ENCODE measurements at regions not wholly inside any gene's neighbourhood (a gene's known extent, or its start where the extent isn't known, plus 50 kb on each side); places are given as distances from the start of the nearest gene placed in this dataset.

DNA sequence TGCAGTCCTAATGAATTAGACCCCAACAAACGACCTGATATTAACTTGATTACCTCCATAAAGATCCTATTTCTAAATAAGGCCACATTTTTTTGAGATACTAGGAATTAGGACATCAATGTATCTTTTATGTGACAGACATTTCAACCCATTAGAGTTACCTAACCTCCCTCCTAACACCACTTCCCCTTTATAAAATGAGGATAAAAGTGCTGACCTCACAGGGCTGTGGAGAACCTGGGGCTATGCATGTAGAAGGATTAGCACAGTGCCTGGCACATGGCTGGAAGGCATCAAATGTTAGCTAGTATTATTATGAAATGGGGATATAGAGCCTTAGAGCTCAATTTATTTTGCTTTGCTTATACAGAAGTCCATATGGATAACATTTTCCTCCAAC lies 53.5 kb upstream of the LRRN1 start:
- Histone ChIP-seq H3K4me1 (replicated peaks) (no peaks in the 10 kb centered on the region), H3K36me3 (no peaks in the 10 kb centered on the region), H3K27ac (no peak overlapping the region), H3K9me3 (replicated peaks) (no peaks in the 10 kb centered on the region), H3K27me3 (replicated peaks) (no peaks in the 10 kb centered on the region), H3K4me3 (no peak overlapping the region)
- DNase-seq (ENCODE audit: low read depth in 1 of 2, low spot score in 2 of 2): no peak

DNA sequence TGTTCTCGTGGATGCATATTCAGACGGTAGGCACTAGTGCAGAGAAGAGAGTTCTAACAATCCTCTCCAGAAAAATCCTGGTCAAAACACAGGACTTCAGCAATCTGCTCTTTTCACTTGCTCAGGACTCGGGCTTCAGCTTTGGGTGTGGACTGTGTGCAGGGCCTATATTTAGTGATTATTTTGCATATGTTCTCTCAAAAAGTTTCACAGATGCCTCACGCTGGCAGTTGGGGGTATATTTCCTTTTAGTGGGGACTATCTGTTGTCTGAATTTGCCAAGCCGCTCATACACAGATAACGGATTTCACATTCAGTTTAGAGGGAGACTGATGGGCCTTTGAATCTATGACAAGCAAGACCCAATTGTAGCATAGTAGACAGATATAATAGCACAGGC lies 54.4 kb upstream of the LRRN1 start:
- no peak overlapping the region for H3K27ac ChIP-seq
- no peak overlapping the region for H3K4me3 ChIP-seq
- H3K27me3 ChIP-seq (replicated peaks): no peaks in the 10 kb centered on the region
- no peaks in the 10 kb centered on the region for H3K36me3 ChIP-seq
- no peak for DNase-seq (ENCODE audit: low read depth in 1 of 2, low spot score in 2 of 2)
- H3K9me3 ChIP-seq (replicated peaks): no peaks in the 10 kb centered on the region
- H3K4me1 ChIP-seq (replicated peaks): no peaks in the 10 kb centered on the region

DNA sequence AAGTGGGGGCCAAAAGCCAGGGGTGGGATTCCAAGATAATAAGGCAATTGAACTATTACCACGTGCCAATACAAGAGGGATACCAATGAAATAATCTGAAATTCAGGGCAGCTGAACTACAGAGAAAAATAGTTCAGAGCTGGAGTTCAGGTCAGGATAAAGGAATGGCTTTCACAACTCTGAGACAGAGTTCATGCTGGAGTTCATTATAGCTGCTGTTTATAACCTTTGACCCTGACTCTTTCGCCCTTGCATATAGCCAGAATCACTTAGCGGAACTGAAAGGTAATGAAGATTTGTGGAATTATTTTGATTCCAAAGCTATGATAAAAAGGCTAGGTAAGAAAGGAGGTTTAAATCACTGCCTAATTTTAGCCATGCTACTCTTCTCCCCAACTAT lies 55.5 kb upstream of the LRRN1 start:
- no peaks in the 10 kb centered on the region for H3K36me3 ChIP-seq
- H3K27me3 ChIP-seq (replicated peaks): no peaks in the 10 kb centered on the region
- H3K27ac ChIP-seq: no peak overlapping the region
- H3K4me3 ChIP-seq: no peak overlapping the region
- H3K9me3 ChIP-seq (replicated peaks): no peaks in the 10 kb centered on the region
- no peak for DNase-seq (ENCODE audit: low read depth in 1 of 2, low spot score in 2 of 2)
- no peaks in the 10 kb centered on the region for H3K4me1 ChIP-seq (replicated peaks)

DNA sequence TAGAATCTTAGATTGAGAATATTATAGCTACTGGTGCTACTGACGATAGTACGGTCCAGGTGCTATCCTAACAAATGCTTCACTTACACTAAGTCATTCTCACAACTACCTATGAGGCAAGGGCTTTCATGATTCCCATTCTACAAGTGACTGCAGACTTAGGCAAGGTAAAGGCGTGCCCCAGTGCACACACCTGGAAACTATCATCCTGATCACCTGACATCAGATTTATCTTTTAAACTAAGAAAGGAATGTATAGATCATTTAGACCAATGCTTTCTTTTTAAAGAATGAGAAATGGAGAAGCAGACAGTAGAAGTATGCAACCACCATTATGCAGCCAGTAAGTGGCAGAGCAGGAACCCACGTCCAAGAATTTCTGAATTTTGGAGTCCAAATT lies 59.2 kb upstream of the LRRN1 start:
- H3K27me3 ChIP-seq (replicated peaks): no peaks in the 10 kb centered on the region
- H3K27ac ChIP-seq: no peak overlapping the region
- DNase-seq (ENCODE audit: low read depth in 1 of 2, low spot score in 2 of 2): no peak
- H3K4me1 ChIP-seq (replicated peaks): no peaks in the 10 kb centered on the region
- H3K9me3 ChIP-seq (replicated peaks): no peaks in the 10 kb centered on the region
- no peaks in the 10 kb centered on the region for H3K36me3 ChIP-seq
- H3K4me3 ChIP-seq: no peak overlapping the region

DNA sequence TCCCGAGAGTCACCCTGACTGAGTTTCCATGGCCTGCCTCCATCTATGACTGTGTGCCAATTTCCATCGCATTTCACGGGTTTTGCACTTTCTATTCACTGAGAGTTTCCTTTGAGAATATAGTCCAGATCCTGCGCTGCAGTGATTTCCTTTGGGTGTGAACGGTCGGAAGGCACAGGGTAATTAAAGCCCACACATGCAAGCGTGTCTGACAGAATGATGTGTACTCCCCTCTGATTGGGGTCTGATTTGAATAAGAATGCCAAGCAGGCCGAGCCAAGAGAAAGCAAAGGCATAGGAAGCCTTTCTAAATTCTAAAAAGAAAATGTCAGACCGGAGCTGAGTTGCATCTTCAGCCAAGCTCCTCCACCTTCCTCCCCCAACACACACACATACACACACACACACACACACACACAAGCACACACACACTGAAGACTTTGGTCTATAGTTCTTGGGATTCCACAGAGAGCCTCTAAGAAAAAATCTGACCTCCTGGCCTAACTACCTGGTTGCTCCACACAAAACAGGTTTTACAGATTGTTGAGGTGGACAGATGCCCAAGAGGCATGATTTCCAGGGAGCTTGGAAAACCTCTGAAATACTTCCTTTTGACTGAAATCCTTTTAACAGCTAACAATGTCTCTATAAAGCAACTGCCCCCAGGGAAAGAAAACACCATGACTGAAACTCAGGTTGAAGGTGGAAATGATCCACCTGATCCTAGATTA lies 59.7 kb upstream of the LRRN1 start:
- Histone ChIP-seq H3K4me3 (no peak overlapping the region), H3K9me3 (replicated peaks) (no peaks in the 10 kb centered on the region), H3K27me3 (replicated peaks) (no peaks in the 10 kb centered on the region), H3K36me3 (no peaks in the 10 kb centered on the region), H3K27ac (no peak overlapping the region), H3K4me1 (replicated peaks) (no peaks in the 10 kb centered on the region)
- no peak for DNase-seq (ENCODE audit: low read depth in 1 of 2, low spot score in 2 of 2)

DNA sequence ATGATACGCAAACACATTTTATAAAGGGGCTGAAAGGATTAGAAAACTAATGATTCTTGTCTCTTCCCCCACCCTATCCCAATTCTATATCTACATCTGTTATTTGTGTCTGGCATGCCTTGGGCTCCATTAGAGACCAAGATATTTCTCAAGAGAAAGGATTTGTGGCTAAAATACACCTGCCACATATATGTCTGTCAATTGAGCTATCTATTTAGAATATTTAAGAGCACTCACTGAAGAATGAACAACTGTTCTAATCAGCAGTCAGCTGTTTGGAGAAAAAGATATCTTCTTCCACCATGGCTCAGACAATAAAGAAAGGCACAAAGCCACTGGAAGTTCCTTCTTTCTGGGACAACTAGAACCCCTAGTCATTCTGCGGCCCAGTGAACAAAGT lies 61.7 kb upstream of the LRRN1 start:
- H3K9me3 ChIP-seq (replicated peaks): no peaks in the 10 kb centered on the region
- H3K36me3 ChIP-seq: no peaks in the 10 kb centered on the region
- H3K4me1 ChIP-seq (replicated peaks): no peaks in the 10 kb centered on the region
- no peak for DNase-seq (ENCODE audit: low read depth in 1 of 2, low spot score in 2 of 2)
- no peak overlapping the region for H3K27ac ChIP-seq
- H3K4me3 ChIP-seq: no peak overlapping the region
- no peaks in the 10 kb centered on the region for H3K27me3 ChIP-seq (replicated peaks)

DNA sequence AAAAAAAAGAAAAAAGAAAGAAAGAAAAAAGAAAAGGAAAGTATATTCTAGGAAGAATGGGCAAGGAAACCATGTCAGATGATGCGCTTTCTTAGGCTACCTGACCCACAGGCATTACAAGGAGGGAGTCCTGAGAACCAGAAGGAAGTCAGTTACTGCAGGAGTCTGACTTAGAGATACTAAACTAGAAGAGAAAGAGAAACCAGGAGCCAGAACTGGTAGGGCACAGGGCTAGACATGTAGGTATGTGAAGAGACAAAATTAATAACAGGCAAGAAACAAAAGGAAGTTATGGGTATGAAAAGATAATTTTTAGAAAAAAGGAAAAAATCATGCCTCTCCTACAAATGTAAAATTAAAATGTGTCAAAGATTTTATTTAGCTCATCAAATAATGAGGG lies 63.3 kb upstream of the LRRN1 start:
- Histone ChIP-seq H3K4me1 (replicated peaks) (no peaks in the 10 kb centered on the region), H3K36me3 (no peaks in the 10 kb centered on the region), H3K4me3 (no peak overlapping the region), H3K27me3 (replicated peaks) (no peaks in the 10 kb centered on the region), H3K9me3 (replicated peaks) (no peaks in the 10 kb centered on the region), H3K27ac (no peak overlapping the region)
- no peak for DNase-seq (ENCODE audit: low read depth in 1 of 2, low spot score in 2 of 2)

DNA sequence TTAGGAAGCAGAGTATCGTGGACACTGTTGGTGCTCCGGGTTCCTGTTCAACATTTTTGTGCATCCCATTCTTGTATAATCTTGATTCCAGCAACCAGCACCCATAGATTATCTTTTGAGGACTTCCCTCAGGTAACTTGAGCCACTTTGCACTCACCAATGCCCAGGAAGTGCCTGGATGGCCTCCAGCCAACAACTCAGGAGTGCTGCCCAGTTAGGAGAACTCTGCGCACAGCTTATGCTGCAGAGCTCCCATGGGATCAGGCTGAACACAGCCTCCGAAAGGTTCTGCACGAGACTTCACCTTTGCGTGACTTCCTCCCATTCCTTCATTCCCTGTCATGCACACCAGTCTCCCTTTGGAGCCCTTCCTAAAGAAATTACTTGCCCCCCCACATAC lies 64.3 kb upstream of the LRRN1 start:
- Histone ChIP-seq H3K4me1 (replicated peaks) (no peaks in the 10 kb centered on the region), H3K36me3 (no peaks in the 10 kb centered on the region), H3K27ac (no peak overlapping the region), H3K27me3 (replicated peaks) (no peaks in the 10 kb centered on the region), H3K4me3 (no peak overlapping the region), H3K9me3 (replicated peaks) (no peaks in the 10 kb centered on the region)
- no peak for DNase-seq (ENCODE audit: low read depth in 1 of 2, low spot score in 2 of 2)

DNA sequence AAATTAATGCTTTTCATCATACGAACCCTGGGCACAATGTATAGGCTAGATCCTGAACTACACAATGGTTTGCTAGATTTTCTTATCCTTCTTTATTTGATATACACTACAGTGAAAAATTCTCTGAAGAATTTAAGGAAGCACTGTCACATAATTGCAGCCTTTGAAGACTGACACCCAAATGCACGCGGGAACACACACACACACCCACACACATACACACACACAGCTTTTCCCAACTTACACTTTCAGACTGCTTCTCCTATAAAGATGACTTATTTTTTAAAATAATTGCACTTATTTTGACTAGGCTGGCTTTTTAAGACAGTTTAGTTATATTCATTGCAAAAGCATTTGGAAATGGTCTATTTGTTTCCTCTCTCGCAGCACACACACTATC lies 70.0 kb upstream of the LRRN1 start:
- H3K27ac ChIP-seq: no peak overlapping the region
- H3K36me3 ChIP-seq: no peaks in the 10 kb centered on the region
- no peak overlapping the region for H3K4me3 ChIP-seq
- no peaks in the 10 kb centered on the region for H3K9me3 ChIP-seq (replicated peaks)
- no peak for DNase-seq (ENCODE audit: low read depth in 1 of 2, low spot score in 2 of 2)
- no peaks in the 10 kb centered on the region for H3K27me3 ChIP-seq (replicated peaks)
- no peaks in the 10 kb centered on the region for H3K4me1 ChIP-seq (replicated peaks)

DNA sequence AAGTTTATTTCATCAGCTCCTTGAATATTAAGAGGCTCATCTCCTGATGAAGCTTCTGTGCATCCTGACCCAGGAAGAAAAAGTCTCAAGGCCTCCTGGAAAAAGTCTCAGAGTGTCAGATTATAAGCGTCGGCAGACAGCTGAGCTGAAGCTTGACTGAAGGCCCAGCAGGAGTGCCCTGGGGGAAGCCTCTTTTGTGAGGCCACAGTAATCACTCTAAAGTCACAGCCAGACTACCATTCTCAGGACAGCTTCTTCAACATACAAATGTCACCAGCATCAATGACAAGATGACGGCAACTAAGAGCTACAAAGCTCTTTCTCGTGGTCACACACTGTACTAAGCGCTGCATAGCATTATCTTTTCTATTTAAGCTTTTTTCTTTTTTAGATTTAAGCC lies 72.7 kb upstream of the LRRN1 start:
- Histone ChIP-seq H3K9me3 (replicated peaks) (no peaks in the 10 kb centered on the region), H3K4me1 (replicated peaks) (no peaks in the 10 kb centered on the region), H3K27me3 (replicated peaks) (no peaks in the 10 kb centered on the region), H3K4me3 (no peak overlapping the region), H3K36me3 (no peaks in the 10 kb centered on the region), H3K27ac (no peak overlapping the region)
- no peak for DNase-seq (ENCODE audit: low read depth in 1 of 2, low spot score in 2 of 2)

DNA sequence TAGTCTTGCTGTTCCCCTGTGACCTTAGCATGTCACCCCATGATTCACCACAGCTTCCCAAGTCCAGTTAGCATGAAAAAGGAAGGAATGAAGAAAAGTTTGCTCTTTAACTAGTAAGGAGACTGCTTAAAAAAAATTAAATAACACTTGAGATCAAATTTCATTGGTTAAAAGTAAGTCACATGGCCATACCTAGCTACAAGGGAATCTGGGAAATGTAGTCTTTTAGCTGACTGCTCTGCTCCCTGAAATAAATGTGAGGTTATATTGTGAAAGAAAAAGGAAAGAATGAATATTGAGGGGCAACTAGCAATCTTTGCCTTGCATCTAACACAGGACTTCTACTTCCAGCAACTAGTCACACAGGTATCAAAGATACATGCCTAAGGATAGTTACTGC lies 84.7 kb upstream of the LRRN1 start:
- Histone ChIP-seq H3K9me3 (replicated peaks) (no peaks in the 10 kb centered on the region), H3K4me3 (no peak overlapping the region), H3K36me3 (no peaks in the 10 kb centered on the region), H3K4me1 (replicated peaks) (no peaks in the 10 kb centered on the region), H3K27me3 (replicated peaks) (no peaks in the 10 kb centered on the region), H3K27ac (no peak overlapping the region)
- no peak for DNase-seq (ENCODE audit: low read depth in 1 of 2, low spot score in 2 of 2)

DNA sequence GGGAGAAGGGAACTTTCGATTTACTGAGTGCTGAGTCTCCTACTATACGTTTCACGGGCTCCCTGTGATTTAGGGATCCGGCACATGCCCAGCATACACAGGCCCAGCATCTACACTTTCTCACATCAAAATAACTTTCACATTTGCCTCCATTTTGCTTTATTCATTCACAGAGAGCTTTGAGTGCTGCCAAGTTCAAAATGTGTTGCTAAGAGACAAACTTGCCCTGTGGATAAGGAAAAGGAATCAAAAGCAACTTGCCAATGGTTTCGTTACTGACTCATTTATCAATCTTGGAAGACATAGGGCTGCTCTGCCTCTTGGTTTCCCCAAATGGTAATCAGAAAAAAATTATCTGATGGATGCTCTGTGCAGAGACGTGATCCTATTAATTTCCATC lies 86.3 kb upstream of the LRRN1 start:
- H3K36me3 ChIP-seq: no peaks in the 10 kb centered on the region
- DNase-seq (ENCODE audit: low read depth in 1 of 2, low spot score in 2 of 2): no peak
- H3K4me1 ChIP-seq (replicated peaks): no peaks in the 10 kb centered on the region
- H3K4me3 ChIP-seq: no peak overlapping the region
- H3K27ac ChIP-seq: no peak overlapping the region
- H3K27me3 ChIP-seq (replicated peaks): no peaks in the 10 kb centered on the region
- H3K9me3 ChIP-seq (replicated peaks): no peaks in the 10 kb centered on the region

DNA sequence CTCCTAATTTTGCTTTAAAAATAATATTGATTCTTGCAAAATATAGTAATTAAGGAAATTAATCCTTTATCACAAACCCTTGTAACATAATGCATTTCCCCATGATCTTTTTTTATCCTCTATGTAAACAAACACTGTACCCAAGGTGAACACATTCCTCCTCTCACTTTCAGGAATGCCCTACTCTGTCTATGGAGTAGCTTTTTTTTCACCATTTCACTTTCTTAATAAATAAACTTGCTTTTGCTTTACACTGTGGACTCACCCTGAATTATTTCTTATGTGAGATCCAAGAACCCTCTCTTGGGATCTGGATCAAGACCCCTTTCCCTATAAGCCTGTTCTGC lies 90.5 kb upstream of the LRRN1 start:
- no peaks in the 10 kb centered on the region for H3K4me1 ChIP-seq (replicated peaks)
- H3K27ac ChIP-seq: no peak overlapping the region
- H3K27me3 ChIP-seq (replicated peaks): no peaks in the 10 kb centered on the region
- DNase-seq (ENCODE audit: low read depth in 1 of 2, low spot score in 2 of 2): no peak
- H3K9me3 ChIP-seq (replicated peaks): no peaks in the 10 kb centered on the region
- no peaks in the 10 kb centered on the region for H3K36me3 ChIP-seq
- H3K4me3 ChIP-seq: no peak overlapping the region

DNA sequence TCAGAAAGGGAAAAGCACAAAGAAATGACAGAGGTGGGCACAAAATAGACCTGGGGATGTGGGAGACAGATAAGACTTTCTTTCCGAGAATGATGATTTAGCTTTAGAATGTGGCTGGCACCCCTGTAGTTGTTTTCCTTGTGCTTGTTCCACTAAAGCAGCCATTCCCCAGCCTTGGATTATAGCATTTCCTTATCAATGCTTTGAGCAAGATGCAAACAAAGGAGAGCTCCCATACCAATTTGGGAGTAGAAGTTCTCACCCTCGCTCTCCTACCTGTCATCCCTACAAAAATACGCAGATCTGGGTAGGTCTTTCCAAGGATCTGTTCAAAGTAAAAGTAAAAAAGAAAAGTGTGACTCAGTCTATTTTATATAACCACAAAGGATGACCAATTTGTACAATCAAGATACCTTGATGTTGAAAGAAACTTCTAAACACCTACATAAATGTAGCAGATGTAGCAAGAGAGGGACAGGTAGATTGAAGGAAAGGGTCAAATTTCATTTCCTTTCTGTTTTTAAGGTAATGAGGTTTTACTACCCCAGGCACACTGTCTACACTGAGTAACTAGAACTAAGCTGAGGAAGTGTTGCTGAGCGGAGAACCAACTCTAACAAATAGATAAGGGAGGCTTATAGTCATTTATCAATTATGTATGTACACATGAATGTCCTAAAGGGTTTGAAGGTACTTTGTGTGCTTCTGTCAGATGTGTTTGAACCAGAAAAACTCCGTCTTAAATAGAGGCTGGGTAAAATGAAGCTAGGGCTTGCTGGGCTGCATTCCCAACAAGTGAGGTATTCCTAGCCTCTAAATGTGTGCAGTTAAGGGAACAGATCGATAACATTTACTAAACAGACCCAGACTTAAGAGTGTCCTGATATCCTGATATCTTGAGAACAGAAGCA lies 91.1 kb upstream of the LRRN1 start:
- Histone ChIP-seq H3K4me1 (replicated peaks) (no peaks in the 10 kb centered on the region), H3K27ac (no peak overlapping the region), H3K4me3 (no peak overlapping the region), H3K36me3 (no peaks in the 10 kb centered on the region), H3K27me3 (replicated peaks) (no peaks in the 10 kb centered on the region), H3K9me3 (replicated peaks) (no peaks in the 10 kb centered on the region)
- DNase-seq (ENCODE audit: low read depth in 1 of 2, low spot score in 2 of 2): no peak
